ENCODE measurements at regions not wholly inside any gene's neighbourhood (a gene's known extent, or its start where the extent isn't known, plus 50 kb on each side); places are given as distances from the start of the nearest gene placed in this dataset.

DNA sequence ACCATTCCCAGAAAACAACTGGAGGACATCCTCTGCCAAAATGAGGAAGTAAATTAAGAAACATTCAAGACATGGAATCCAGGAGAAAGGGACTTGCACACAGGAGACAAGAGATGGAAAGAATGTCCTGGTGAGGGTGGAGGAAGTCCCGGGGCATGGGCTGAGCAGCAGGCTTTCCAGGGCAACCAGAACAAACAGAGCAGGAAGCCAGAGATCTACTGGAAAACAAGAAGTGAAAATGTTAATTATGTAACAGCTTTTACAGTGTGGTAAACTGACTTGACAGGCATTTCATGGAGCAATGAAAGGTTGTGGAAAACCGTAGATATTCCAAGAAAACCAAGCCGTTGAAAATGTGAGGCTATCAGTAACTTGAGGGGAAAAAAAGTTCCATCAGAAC, 55.2 kb upstream of the ZNF746 start:
- no peak overlapping the region for H3K9ac ChIP-seq (ENCODE audit: low read depth, low read length)
- no peaks in the 10 kb centered on the region; the same call in 1 of the 2 replicates for H4K20me1 ChIP-seq (ENCODE audit: insufficient read depth, low read length)
- H3K27ac ChIP-seq (ENCODE audit: low read length): no peak overlapping the region
- TF ChIP-seq EZH2 (IDR thresholded peaks at IDR 0.05; ENCODE audit: borderline replicate concordance, low read depth, low read length, severe bottlenecking): no peak
- TF ChIP-seq, protein P1, sequence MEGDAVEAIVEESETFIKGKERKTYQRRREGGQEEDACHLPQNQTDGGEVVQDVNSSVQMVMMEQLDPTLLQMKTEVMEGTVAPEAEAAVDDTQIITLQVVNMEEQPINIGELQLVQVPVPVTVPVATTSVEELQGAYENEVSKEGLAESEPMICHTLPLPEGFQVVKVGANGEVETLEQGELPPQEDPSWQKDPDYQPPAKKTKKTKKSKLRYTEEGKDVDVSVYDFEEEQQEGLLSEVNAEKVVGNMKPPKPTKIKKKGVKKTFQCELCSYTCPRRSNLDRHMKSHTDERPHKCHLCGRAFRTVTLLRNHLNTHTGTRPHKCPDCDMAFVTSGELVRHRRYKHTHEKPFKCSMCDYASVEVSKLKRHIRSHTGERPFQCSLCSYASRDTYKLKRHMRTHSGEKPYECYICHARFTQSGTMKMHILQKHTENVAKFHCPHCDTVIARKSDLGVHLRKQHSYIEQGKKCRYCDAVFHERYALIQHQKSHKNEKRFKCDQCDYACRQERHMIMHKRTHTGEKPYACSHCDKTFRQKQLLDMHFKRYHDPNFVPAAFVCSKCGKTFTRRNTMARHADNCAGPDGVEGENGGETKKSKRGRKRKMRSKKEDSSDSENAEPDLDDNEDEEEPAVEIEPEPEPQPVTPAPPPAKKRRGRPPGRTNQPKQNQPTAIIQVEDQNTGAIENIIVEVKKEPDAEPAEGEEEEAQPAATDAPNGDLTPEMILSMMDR (IDR thresholded peaks at IDR 0.05; ENCODE audit: borderline replicate concordance, extremely low read depth, low read length, poor library complexity, severe bottlenecking): no peak
- peaks cover 72% of the 10 kb centered on the region for H3K36me3 ChIP-seq (ENCODE audit: insufficient read depth, low read length)
- DNase-seq: no peak
- no peak overlapping the region for H2AFZ ChIP-seq (ENCODE audit: low read depth, low read length)
- H3K27me3 ChIP-seq (ENCODE audit: insufficient read depth, low read length, poor library complexity): no peaks in the 10 kb centered on the region
- ATAC-seq (ENCODE audit: insufficient read depth, low read depth): no peak
- no peak overlapping the region for H3K4me3 ChIP-seq (ENCODE audit: low read depth in 1 of 2, low read length in 2 of 2)
- no peak overlapping the region for H3K4me2 ChIP-seq (ENCODE audit: insufficient read depth, low read length)
- H3K9me3 ChIP-seq (ENCODE audit: insufficient read depth, low read length, severe bottlenecking): no peaks in the 10 kb centered on the region
- no peaks in the 10 kb centered on the region for H3K79me2 ChIP-seq (ENCODE audit: insufficient read depth, low read length)
- no peaks in the 10 kb centered on the region for H3K4me1 ChIP-seq (ENCODE audit: insufficient read depth, low read length)

Measured in DND-41 (cell line).